Testis (tissue), 2 donors: ENCODE measurements at regions not wholly inside any gene's neighbourhood (a gene's known extent, or its start where the extent isn't known, plus 50 kb on each side); places are given as distances from the start of the nearest gene placed in this dataset.

Source experiments
- DNase-seq: peaks from one replicate; pipeline ENCODE4 v3.0.0-alpha.2; 2019
- H3K27ac ChIP-seq, 2 donors: fragments of 200-600 bp; sonication (generic); one replicate each; pipeline ENCODE4 v1.5.1; 2019
- H3K27me3 ChIP-seq: fragments of 200-600 bp; sonication (generic); one replicate; pipeline ENCODE4 v1.5.1; 2019
- H3K36me3 ChIP-seq: fragments of 200-600 bp; sonication (generic); one replicate; pipeline ENCODE4 v1.5.1; 2017; ENCODE audit warnings: low read depth; ENCODE audit errors: missing control alignments
- H3K4me1 ChIP-seq: fragments of 200-600 bp; sonication (generic); one replicate; pipeline ENCODE4 v1.5.1; 2019
- H3K4me3 ChIP-seq, 2 donors: fragments of 200-600 bp; sonication (generic); one replicate each; pipeline ENCODE4 v1.5.1; 2017 to 2019
- H3K9me3 ChIP-seq: fragments of 200-600 bp; sonication (generic); one replicate; pipeline ENCODE4 v1.5.1; 2017
- POLR2A ChIP-seq: fragments of 450-650 bp; IDR thresholded peaks from one replicate; pipeline ENCODE4 v1.6.1; 2017; ENCODE audit warnings: antibody characterized with exemption, mild to moderate bottlenecking, moderate library complexity
- WGBS, 2 donors: methylation state at CpG; one replicate each; pipeline ENCODE4 v1.1.5; 2018; 5-methylcytosine and 5-hydroxymethylcytosine counted together
- intact Hi-C: fragments of 100-400 bp; cut with DNase I; formaldehyde crosslinking; loops from one replicate; pipeline ENCODE4 v1.15.1; 2023; ENCODE audit warnings: low total_unique reads
- TF ChIP-seq, protein P1 (sequence below), 3 experiments: fragments of 450-650 bp in 2 of 3; fragments of 200-600 bp in 1 of 3; sonication (generic) in 1 of 3; IDR thresholded peaks; one replicate each; pipeline ENCODE4 v1.5.1; 2016 to 2019; ENCODE audit warnings: antibody characterized with exemption in 3 of 3, mild to moderate bottlenecking in 2 of 3, moderate library complexity in 1 of 3

GRCh38 chr2:221197225-221197856, 374.8 kb downstream of the EPHA4 start:
- Histone ChIP-seq H3K4me3 (no peak overlapping the region), H3K27me3 (no peaks in the 10 kb centered on the region), H3K4me1 (no peaks in the 10 kb centered on the region), H3K27ac (no peak overlapping the region), H3K9me3 (no peaks in the 10 kb centered on the region), H3K36me3 (no peaks in the 10 kb centered on the region)
- intact Hi-C loops, result no loop called here
- no peak for DNase-seq
- TF ChIP-seq, protein P1, sequence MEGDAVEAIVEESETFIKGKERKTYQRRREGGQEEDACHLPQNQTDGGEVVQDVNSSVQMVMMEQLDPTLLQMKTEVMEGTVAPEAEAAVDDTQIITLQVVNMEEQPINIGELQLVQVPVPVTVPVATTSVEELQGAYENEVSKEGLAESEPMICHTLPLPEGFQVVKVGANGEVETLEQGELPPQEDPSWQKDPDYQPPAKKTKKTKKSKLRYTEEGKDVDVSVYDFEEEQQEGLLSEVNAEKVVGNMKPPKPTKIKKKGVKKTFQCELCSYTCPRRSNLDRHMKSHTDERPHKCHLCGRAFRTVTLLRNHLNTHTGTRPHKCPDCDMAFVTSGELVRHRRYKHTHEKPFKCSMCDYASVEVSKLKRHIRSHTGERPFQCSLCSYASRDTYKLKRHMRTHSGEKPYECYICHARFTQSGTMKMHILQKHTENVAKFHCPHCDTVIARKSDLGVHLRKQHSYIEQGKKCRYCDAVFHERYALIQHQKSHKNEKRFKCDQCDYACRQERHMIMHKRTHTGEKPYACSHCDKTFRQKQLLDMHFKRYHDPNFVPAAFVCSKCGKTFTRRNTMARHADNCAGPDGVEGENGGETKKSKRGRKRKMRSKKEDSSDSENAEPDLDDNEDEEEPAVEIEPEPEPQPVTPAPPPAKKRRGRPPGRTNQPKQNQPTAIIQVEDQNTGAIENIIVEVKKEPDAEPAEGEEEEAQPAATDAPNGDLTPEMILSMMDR (IDR thresholded peaks at IDR 0.05), result no peak
- no peak for TF ChIP-seq POLR2A
- 74 to 84% methylated on average over 4 of the region's 4 CpGs for WGBS, 2 donors

GRCh38 chr2:221198309-221198708, 373.8 kb downstream of the EPHA4 start:
- Histone ChIP-seq H3K9me3 (no peaks in the 10 kb centered on the region), H3K36me3 (no peaks in the 10 kb centered on the region), H3K4me3 (no peak overlapping the region), H3K27ac (no peak overlapping the region), H3K4me1 (no peaks in the 10 kb centered on the region), H3K27me3 (no peaks in the 10 kb centered on the region)
- intact Hi-C loops, result no loop called here
- DNase-seq, result no peak
- TF ChIP-seq POLR2A, result no peak
- TF ChIP-seq, protein P1 (IDR thresholded peaks at IDR 0.05), result no peak

- TF ChIP-seq, protein P1 (IDR thresholded peaks at IDR 0.05), result no peak
- TF ChIP-seq POLR2A, result no peak
- Histone ChIP-seq H3K4me3 (no peak overlapping the region), H3K27ac (no peak overlapping the region), H3K27me3 (no peaks in the 10 kb centered on the region), H3K4me1 (no peaks in the 10 kb centered on the region), H3K36me3 (no peaks in the 10 kb centered on the region), H3K9me3 (no peaks in the 10 kb centered on the region)
- DNase-seq, result no peak
- 69 to 75% methylated on average over 3 of the region's 3 CpGs for WGBS, 2 donors
- intact Hi-C loops, result no loop called here
These were observed 371.8 kb downstream of the EPHA4 start for GRCh38 chr2:221200184-221200839.

DNA sequence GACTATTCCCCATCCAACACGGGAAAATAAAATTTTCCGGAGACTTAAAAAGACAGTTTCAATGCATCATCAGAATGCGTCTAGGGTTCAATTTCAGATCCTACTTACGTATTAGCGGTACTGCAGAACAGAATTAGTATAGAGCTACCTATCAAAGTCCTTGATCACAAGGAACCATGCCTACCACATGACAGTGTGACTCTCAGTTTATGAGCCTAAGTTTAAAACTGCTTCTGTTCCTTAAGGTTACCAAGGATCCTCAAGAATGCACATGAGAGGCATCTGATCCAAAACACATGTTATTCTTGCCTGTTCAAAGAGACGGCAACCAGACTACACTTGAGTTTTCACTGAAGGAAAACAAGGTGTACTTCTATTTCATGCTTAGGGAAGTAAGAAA, 369.7 kb downstream of the EPHA4 start:
- H3K9me3 ChIP-seq, result no peaks in the 10 kb centered on the region
- TF ChIP-seq POLR2A, result no peak
- TF ChIP-seq, protein P1 (IDR thresholded peaks at IDR 0.05), result no peak
- DNase-seq, result no peak
- H3K27ac ChIP-seq, result no peak overlapping the region
- H3K27me3 ChIP-seq, result no peaks in the 10 kb centered on the region
- H3K4me1 ChIP-seq, result no peaks in the 10 kb centered on the region
- WGBS, 2 donors, result 90 to 95% methylated on average over 6 of the region's 6 CpGs
- H3K36me3 ChIP-seq, result no peaks in the 10 kb centered on the region
- no peak overlapping the region for H3K4me3 ChIP-seq
- intact Hi-C loops, result no loop called here

DNA sequence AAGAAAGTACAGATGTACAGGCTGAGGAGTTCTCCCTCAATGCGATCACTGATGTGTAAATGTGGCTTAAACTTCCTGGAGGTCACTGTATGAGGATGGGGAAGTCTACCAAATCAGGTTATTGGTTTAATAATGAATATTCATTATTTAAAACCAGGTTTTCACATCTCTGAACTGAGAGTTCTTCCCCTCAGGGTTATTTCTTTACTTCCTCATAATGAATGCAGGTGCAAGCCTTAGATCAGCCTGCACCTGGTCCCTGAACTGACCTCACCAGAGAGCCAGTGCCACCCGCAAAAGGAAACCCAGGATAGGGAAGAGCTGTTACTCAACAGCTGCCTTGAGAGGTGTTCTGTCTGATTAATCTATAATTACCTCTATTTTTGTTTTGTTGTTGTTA, 369.0 kb downstream of the EPHA4 start:
- Histone ChIP-seq H3K36me3 (no peaks in the 10 kb centered on the region), H3K27me3 (no peaks in the 10 kb centered on the region), H3K9me3 (no peaks in the 10 kb centered on the region), H3K4me3 (no peak overlapping the region), H3K27ac (no peak overlapping the region), H3K4me1 (no peaks in the 10 kb centered on the region)
- intact Hi-C loops, result no loop called here
- TF ChIP-seq, protein P1 (IDR thresholded peaks at IDR 0.05), result no peak
- TF ChIP-seq POLR2A, result no peak
- WGBS, 2 donors, result 85 to 90% methylated on average over 2 of the region's 2 CpGs
- DNase-seq, result no peak
